ENCODE measurements at regions not wholly inside any gene's neighbourhood (a gene's known extent, or its start where the extent isn't known, plus 50 kb on each side); places are given as distances from the start of the nearest gene placed in this dataset.

- Histone ChIP-seq H4K91ac (ENCODE audit: low read length) (no peak overlapping the region), H3K36me3 (ENCODE audit: control insufficient read depth in 1 of 2, insufficient read depth in 2 of 2, low read depth in 1 of 2, low read length in 2 of 2) (no peaks in the 10 kb centered on the region), H2AK5ac (ENCODE audit: low read length, severe bottlenecking) (no peak overlapping the region), H2BK12ac (ENCODE audit: low read length in 2 of 2) (no peak overlapping the region), H3K18ac (ENCODE audit: low read depth in 1 of 2, low read length in 2 of 2) (no peak overlapping the region), H3K4me2 (ENCODE audit: low read length, poor library complexity, severe bottlenecking) (no peak overlapping the region), H3K9ac (ENCODE audit: low read length) (peak overlapping the region; percentile 37), H3K9me3 (ENCODE audit: control insufficient read depth, low read length) (no peaks in the 10 kb centered on the region), H2BK5ac (ENCODE audit: low read depth, low read length, poor library complexity, severe bottlenecking) (no peak overlapping the region), H4K8ac (ENCODE audit: low read length) (no peak overlapping the region), H2BK15ac (ENCODE audit: low read depth, poor library complexity, severe bottlenecking) (no peak overlapping the region), H2AFZ (ENCODE audit: low read depth, low read length) (no peak overlapping the region), H3K4me1 (ENCODE audit: control insufficient read depth, insufficient read depth, low read depth, low read length) (no peaks in the 10 kb centered on the region), H3K14ac (ENCODE audit: low read length in 2 of 2) (no peak overlapping the region), H3K4me3 (ENCODE audit: insufficient read depth in 1 of 2, low read depth in 1 of 2, low read length in 2 of 2) (no peak overlapping the region), H3K79me1 (replicated peaks; ENCODE audit: low read length, poor library complexity, severe bottlenecking) (no peaks in the 10 kb centered on the region), H3K23ac (ENCODE audit: low read length in 2 of 2) (no peak overlapping the region), H3K4ac (ENCODE audit: low read depth in 1 of 2, low read length in 2 of 2) (no peak overlapping the region), H3K27me3 (ENCODE audit: control insufficient read depth in 1 of 2, insufficient read depth in 1 of 2, low read length in 2 of 2) (no peaks in the 10 kb centered on the region), H3K27ac (ENCODE audit: low read length, poor library complexity, severe bottlenecking) (no peak overlapping the region), H2BK120ac (ENCODE audit: low read depth, low read length) (no peak overlapping the region)
- no peak for DNase-seq
These were observed 178.7 kb downstream of the MRPL39 start for GRCh38 chr21:25428537-25428936.

DNA sequence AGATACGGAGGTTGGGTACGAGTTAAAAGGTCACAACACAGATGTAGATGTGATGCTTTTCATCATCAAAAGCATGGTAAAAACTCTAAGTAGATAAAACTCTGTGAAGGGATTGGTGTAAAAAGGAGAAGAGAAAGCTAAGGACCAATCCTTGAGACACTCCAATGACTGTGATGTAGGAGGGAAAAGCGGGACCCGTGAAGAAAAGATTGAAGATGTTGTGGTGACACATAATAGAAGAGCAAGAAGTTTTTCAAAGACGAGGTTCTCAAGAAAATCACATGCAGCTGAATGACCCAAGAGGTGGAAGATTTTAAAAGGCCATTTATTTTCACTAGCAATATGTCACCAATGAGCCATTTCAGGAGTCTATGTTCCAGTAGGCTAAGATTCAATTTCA, 179.5 kb downstream of the MRPL39 start:
- no peak for DNase-seq
- Histone ChIP-seq H3K14ac (ENCODE audit: low read length in 2 of 2) (no peak overlapping the region), H3K36me3 (ENCODE audit: control insufficient read depth in 1 of 2, insufficient read depth in 2 of 2, low read depth in 1 of 2, low read length in 2 of 2) (no peaks in the 10 kb centered on the region), H2BK12ac (ENCODE audit: low read length in 2 of 2) (no peak overlapping the region), H3K4me3 (ENCODE audit: insufficient read depth in 1 of 2, low read depth in 1 of 2, low read length in 2 of 2) (no peak overlapping the region), H3K27ac (ENCODE audit: low read length, poor library complexity, severe bottlenecking) (no peak overlapping the region), H3K4me2 (ENCODE audit: low read length, poor library complexity, severe bottlenecking) (no peak overlapping the region), H3K79me1 (replicated peaks; ENCODE audit: low read length, poor library complexity, severe bottlenecking) (no peaks in the 10 kb centered on the region), H2AFZ (ENCODE audit: low read depth, low read length) (no peak overlapping the region), H2BK120ac (ENCODE audit: low read depth, low read length) (no peak overlapping the region), H3K27me3 (ENCODE audit: control insufficient read depth in 1 of 2, insufficient read depth in 1 of 2, low read length in 2 of 2) (no peaks in the 10 kb centered on the region), H2BK15ac (ENCODE audit: low read depth, poor library complexity, severe bottlenecking) (no peak overlapping the region), H3K4me1 (ENCODE audit: control insufficient read depth, insufficient read depth, low read depth, low read length) (no peaks in the 10 kb centered on the region), H3K9me3 (ENCODE audit: control insufficient read depth, low read length) (no peaks in the 10 kb centered on the region), H2AK5ac (ENCODE audit: low read length, severe bottlenecking) (no peak overlapping the region), H3K9ac (ENCODE audit: low read length) (no peak overlapping the region), H4K8ac (ENCODE audit: low read length) (no peak overlapping the region), H3K18ac (ENCODE audit: low read depth in 1 of 2, low read length in 2 of 2) (no peak overlapping the region), H3K4ac (ENCODE audit: low read depth in 1 of 2, low read length in 2 of 2) (no peak overlapping the region), H2BK5ac (ENCODE audit: low read depth, low read length, poor library complexity, severe bottlenecking) (no peak overlapping the region), H4K91ac (ENCODE audit: low read length) (no peak overlapping the region), H3K23ac (ENCODE audit: low read length in 2 of 2) (no peak overlapping the region)
- WGBS = 84% methylated on average over 4 of the region's 5 CpGs

DNA sequence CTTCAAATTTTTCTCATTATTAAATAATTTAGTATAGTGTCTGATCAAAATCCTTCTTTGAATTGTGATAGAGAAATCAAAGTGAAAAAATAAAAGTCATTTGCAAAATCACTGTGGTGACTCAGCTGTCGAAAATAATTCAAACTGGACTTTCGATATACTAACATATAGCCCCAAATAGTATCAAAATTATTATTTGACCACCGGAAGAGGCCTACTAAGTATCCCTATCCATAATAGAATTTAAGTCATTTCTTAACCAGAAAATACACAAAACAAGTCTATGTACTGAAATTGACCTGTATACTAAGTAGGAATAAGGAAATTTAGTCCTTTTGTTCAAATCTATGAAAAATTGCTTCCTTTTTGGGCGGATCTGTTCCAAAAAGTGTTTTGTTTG, 180.7 kb downstream of the MRPL39 start:
- Histone ChIP-seq H3K79me1 (replicated peaks; ENCODE audit: low read length, poor library complexity, severe bottlenecking) (no peaks in the 10 kb centered on the region), H3K14ac (ENCODE audit: low read length in 2 of 2) (no peak overlapping the region), H2BK12ac (ENCODE audit: low read length in 2 of 2) (no peak overlapping the region), H3K36me3 (ENCODE audit: control insufficient read depth in 1 of 2, insufficient read depth in 2 of 2, low read depth in 1 of 2, low read length in 2 of 2) (no peaks in the 10 kb centered on the region), H3K23ac (ENCODE audit: low read length in 2 of 2) (no peak overlapping the region), H2BK15ac (ENCODE audit: low read depth, poor library complexity, severe bottlenecking) (no peak overlapping the region), H4K91ac (ENCODE audit: low read length) (no peak overlapping the region), H2AFZ (ENCODE audit: low read depth, low read length) (no peak overlapping the region), H2BK120ac (ENCODE audit: low read depth, low read length) (no peak overlapping the region), H3K27me3 (ENCODE audit: control insufficient read depth in 1 of 2, insufficient read depth in 1 of 2, low read length in 2 of 2) (no peaks in the 10 kb centered on the region), H3K9ac (ENCODE audit: low read length) (no peak overlapping the region), H3K27ac (ENCODE audit: low read length, poor library complexity, severe bottlenecking) (no peak overlapping the region), H3K4me3 (ENCODE audit: insufficient read depth in 1 of 2, low read depth in 1 of 2, low read length in 2 of 2) (no peak overlapping the region), H3K9me3 (ENCODE audit: control insufficient read depth, low read length) (no peaks in the 10 kb centered on the region), H3K4me1 (ENCODE audit: control insufficient read depth, insufficient read depth, low read depth, low read length) (no peaks in the 10 kb centered on the region), H4K8ac (ENCODE audit: low read length) (no peak overlapping the region), H3K4ac (ENCODE audit: low read depth in 1 of 2, low read length in 2 of 2) (no peak overlapping the region), H3K18ac (ENCODE audit: low read depth in 1 of 2, low read length in 2 of 2) (no peak overlapping the region), H2BK5ac (ENCODE audit: low read depth, low read length, poor library complexity, severe bottlenecking) (no peak overlapping the region), H2AK5ac (ENCODE audit: low read length, severe bottlenecking) (no peak overlapping the region), H3K4me2 (ENCODE audit: low read length, poor library complexity, severe bottlenecking) (no peak overlapping the region)
- 61% methylated on average over 3 of the region's 4 CpGs for WGBS
- DNase-seq = no peak

DNA sequence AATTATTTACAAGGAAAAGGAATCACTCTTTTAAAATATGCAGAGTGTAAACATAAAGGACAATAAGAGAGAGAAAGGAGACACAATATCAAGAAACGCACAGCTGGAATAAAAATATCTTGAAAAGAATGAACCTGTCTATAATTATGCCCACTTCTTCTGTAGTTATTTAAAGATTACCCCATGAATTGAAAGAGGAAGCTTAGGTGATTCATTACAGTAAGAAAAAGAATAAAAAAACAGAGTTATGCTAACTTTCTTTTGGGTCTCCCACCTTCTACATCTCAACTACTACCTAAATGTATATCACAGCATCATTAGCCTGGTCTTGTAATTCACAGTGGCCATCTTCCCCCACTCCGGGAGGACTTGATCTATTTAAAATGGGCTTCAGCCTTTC, 182.1 kb downstream of the MRPL39 start:
- WGBS = 100% methylated on average over 1 of the region's 2 CpGs
- Histone ChIP-seq H2BK5ac (ENCODE audit: low read depth, low read length, poor library complexity, severe bottlenecking) (no peak overlapping the region), H3K9me3 (ENCODE audit: control insufficient read depth, low read length) (no peaks in the 10 kb centered on the region), H3K18ac (ENCODE audit: low read depth in 1 of 2, low read length in 2 of 2) (no peak overlapping the region), H2AK5ac (ENCODE audit: low read length, severe bottlenecking) (no peak overlapping the region), H3K4ac (ENCODE audit: low read depth in 1 of 2, low read length in 2 of 2) (no peak overlapping the region), H3K27ac (ENCODE audit: low read length, poor library complexity, severe bottlenecking) (no peak overlapping the region), H3K4me3 (ENCODE audit: insufficient read depth in 1 of 2, low read depth in 1 of 2, low read length in 2 of 2) (no peak overlapping the region), H3K79me1 (replicated peaks; ENCODE audit: low read length, poor library complexity, severe bottlenecking) (no peaks in the 10 kb centered on the region), H3K9ac (ENCODE audit: low read length) (no peak overlapping the region), H4K8ac (ENCODE audit: low read length) (no peak overlapping the region), H3K14ac (ENCODE audit: low read length in 2 of 2) (no peak overlapping the region), H3K36me3 (ENCODE audit: control insufficient read depth in 1 of 2, insufficient read depth in 2 of 2, low read depth in 1 of 2, low read length in 2 of 2) (no peaks in the 10 kb centered on the region), H2BK120ac (ENCODE audit: low read depth, low read length) (no peak overlapping the region), H2BK15ac (ENCODE audit: low read depth, poor library complexity, severe bottlenecking) (no peak overlapping the region), H3K27me3 (ENCODE audit: control insufficient read depth in 1 of 2, insufficient read depth in 1 of 2, low read length in 2 of 2) (no peaks in the 10 kb centered on the region), H3K4me1 (ENCODE audit: control insufficient read depth, insufficient read depth, low read depth, low read length) (no peaks in the 10 kb centered on the region), H4K91ac (ENCODE audit: low read length) (no peak overlapping the region), H2BK12ac (ENCODE audit: low read length in 2 of 2) (no peak overlapping the region), H2AFZ (ENCODE audit: low read depth, low read length) (no peak overlapping the region), H3K23ac (ENCODE audit: low read length in 2 of 2) (no peak overlapping the region), H3K4me2 (ENCODE audit: low read length, poor library complexity, severe bottlenecking) (no peak overlapping the region)
- DNase-seq = no peak

Data from mesenchymal stem cell (in vitro differentiated cells and primary cell).